GM12878 (cell line): ENCODE measurements at regions not wholly inside any gene's neighbourhood (a gene's known extent, or its start where the extent isn't known, plus 50 kb on each side); places are given as distances from the start of the nearest gene placed in this dataset.

Source experiments
- ATF7 ChIP-seq: fragments of 450-650 bp; IDR thresholded peaks from 2 replicates; pipeline ENCODE4 v1.6.1; 2016; ENCODE audit warnings: low read depth, mild to moderate bottlenecking
- BHLHE40 ChIP-seq, 2 experiments: fragments of 450-650 bp in 1 of 2; IDR thresholded peaks; 2 replicates each; pipeline ENCODE4 v1.6.1; 2011 to 2017; ENCODE audit warnings: low read depth in 2 of 2, borderline replicate concordance in 1 of 2, improper control_type of control experiment in 1 of 2, low read length in 1 of 2, mild to moderate bottlenecking in 1 of 2
- BRCA1 ChIP-seq: IDR thresholded peaks from 2 replicates; pipeline ENCODE4 v1.6.1; 2011; ENCODE audit warnings: low read depth, low read length, improper control_type of control experiment
- CHD1 ChIP-seq: IDR thresholded peaks from 2 replicates; pipeline ENCODE4 v1.6.1; 2012; ENCODE audit warnings: low read depth, low read length, improper control_type of control experiment
- E2F4 ChIP-seq: IDR thresholded peaks from 2 replicates; pipeline ENCODE4 v1.6.1; 2012; ENCODE audit warnings: low read depth, low read length, improper control_type of control experiment
- EGR1 ChIP-seq, 2 experiments: IDR thresholded peaks; 1 replicate in 1 of 2; 2 replicates in 1 of 2; pipeline ENCODE4 v1.6.1; 2011 to 2012; ENCODE audit warnings: low read depth in 2 of 2, low read length in 2 of 2, borderline replicate concordance in 1 of 2, mild to moderate bottlenecking in 1 of 2, moderate library complexity in 1 of 2
- EZH2 ChIP-seq: IDR thresholded peaks from 2 replicates; pipeline ENCODE4 v1.6.1; 2012; ENCODE audit warnings: low read depth, mild to moderate bottlenecking, control low read depth, inconsistent platforms, low read length, borderline replicate concordance; ENCODE audit not compliant: control insufficient read depth
- GABPA ChIP-seq: IDR thresholded peaks from 2 replicates; pipeline ENCODE4 v1.6.1; 2014; ENCODE audit warnings: antibody characterized with exemption, low read depth, mild to moderate bottlenecking, inconsistent platforms
- HDGF ChIP-seq: fragments of 450-650 bp; IDR thresholded peaks from 2 replicates; pipeline ENCODE4 v1.6.1; 2016; ENCODE audit warnings: antibody characterized with exemption
- HSF1 ChIP-seq: fragments of 150-350 bp; IDR thresholded peaks from 2 replicates; pipeline ENCODE4 v1.6.1; 2014; ENCODE audit warnings: mild to moderate bottlenecking, low read depth, low read length
- IKZF2 ChIP-seq, 2 experiments: fragments of 450-650 bp; IDR thresholded peaks; 2 replicates each; pipeline ENCODE4 v1.6.1; 2017; ENCODE audit warnings: mild to moderate bottlenecking in 2 of 2, moderate library complexity in 2 of 2
- MTA2 ChIP-seq: fragments of 450-650 bp; IDR thresholded peaks from 2 replicates; pipeline ENCODE4 v1.6.1; 2016; ENCODE audit warnings: low read depth, mild to moderate bottlenecking, moderate library complexity
- NFYB ChIP-seq: IDR thresholded peaks from 2 replicates; pipeline ENCODE4 v1.6.1; 2011; ENCODE audit warnings: low read depth, mild to moderate bottlenecking, low read length, improper control_type of control experiment, moderate library complexity; ENCODE audit not compliant: insufficient read depth
- NR2C1 ChIP-seq: fragments of 450-650 bp; IDR thresholded peaks from 2 replicates; pipeline ENCODE4 v1.6.1; 2017; ENCODE audit warnings: antibody characterized with exemption, mild to moderate bottlenecking, moderate library complexity
- NRF1 ChIP-seq: conservative IDR thresholded peaks from 2 replicates; pipeline ENCODE4 v1.6.1; 2011; ENCODE audit warnings: mild to moderate bottlenecking, low read depth, low read length, improper control_type of control experiment
- POLR2AphosphoS2 ChIP-seq: IDR thresholded peaks from 2 replicates; pipeline ENCODE4 v1.6.1; 2011; ENCODE audit warnings: low read depth, mild to moderate bottlenecking, low read length, improper control_type of control experiment, moderate library complexity
- RFX5 ChIP-seq: IDR thresholded peaks from 2 replicates; pipeline ENCODE4 v1.6.1; 2011; ENCODE audit warnings: low read depth, low read length, improper control_type of control experiment
- SMARCA5 ChIP-seq: fragments of 450-650 bp; IDR thresholded peaks from 2 replicates; pipeline ENCODE4 v1.6.1; 2017; ENCODE audit warnings: mild to moderate bottlenecking
- TBL1XR1 ChIP-seq: IDR thresholded peaks from 2 replicates; pipeline ENCODE4 v1.6.1; 2012; ENCODE audit warnings: low read depth, low read length, improper control_type of control experiment
- WRNIP1 ChIP-seq: IDR thresholded peaks from 2 replicates; pipeline ENCODE4 v1.6.1; 2011; ENCODE audit warnings: low read depth, low read length, improper control_type of control experiment, borderline replicate concordance
- YBX1 ChIP-seq: fragments of 450-650 bp; IDR thresholded peaks from 2 replicates; pipeline ENCODE4 v1.6.1; 2016; ENCODE audit warnings: antibody characterized with exemption
- ZNF207 ChIP-seq: fragments of 450-650 bp; IDR thresholded peaks from 2 replicates; pipeline ENCODE4 v1.6.1; 2014; ENCODE audit warnings: antibody characterized with exemption, mild to moderate bottlenecking, borderline replicate concordance

- no peak for TF ChIP-seq EZH2
- TF ChIP-seq ATF7, result peak; percentile 81
- no peak for TF ChIP-seq NRF1
- TF ChIP-seq BRCA1, result no peak
- no peak for TF ChIP-seq WRNIP1
- TF ChIP-seq TBL1XR1, result no peak
- TF ChIP-seq HDGF, result no peak
- TF ChIP-seq CHD1, result no peak
- TF ChIP-seq HSF1, result no peak
- 0 out of 2 replicates have a peak, but pooled peaks have one; percentile 12 for TF ChIP-seq MTA2
- TF ChIP-seq NFYB, result no peak
- 0 out of 2 replicates have a peak, but pooled peaks have one; percentile 26 for TF ChIP-seq ZNF207
- TF ChIP-seq GABPA, result 0 out of 2 replicates have a peak, but pooled peaks have one; percentile 26
- TF ChIP-seq SMARCA5, result no peak
- no peak for TF ChIP-seq E2F4
- no peak; the same call in 1 of the 2 replicates for TF ChIP-seq POLR2AphosphoS2
- TF ChIP-seq NR2C1, result no peak
- no peak for TF ChIP-seq YBX1
- TF ChIP-seq EGR1 (IDR thresholded peaks at IDR 0.05; ENCODE audit: borderline replicate concordance in 1 of 2, low read depth in 2 of 2, low read length in 2 of 2), result no peak
- TF ChIP-seq RFX5, result no peak
- TF ChIP-seq BHLHE40 (IDR thresholded peaks at IDR 0.05; ENCODE audit: borderline replicate concordance in 1 of 2, low read depth in 2 of 2, low read length in 1 of 2), result peak in 1 of 2 experiments; percentile 48; a peak in 1 of 4 replicates
- TF ChIP-seq IKZF2 (IDR thresholded peaks at IDR 0.05), result peak; percentile 72 to 78
Observed at GRCh38 chr6:26205625-26206574, 118.7 kb downstream of the HFE start (continued).
